HG03095 (cell line): ENCODE measurements at regions not wholly inside any gene's neighbourhood (a gene's known extent, or its start where the extent isn't known, plus 50 kb on each side); places are given as distances from the start of the nearest gene placed in this dataset.

Experiments used
- ATAC-seq: cut with Tn5 transposase; IDR thresholded peaks from one replicate; pipeline ENCODE4 v1.9.1; 2021; ENCODE audit warnings: moderate library complexity; ENCODE audit not compliant: unreplicated experiment

DNA sequence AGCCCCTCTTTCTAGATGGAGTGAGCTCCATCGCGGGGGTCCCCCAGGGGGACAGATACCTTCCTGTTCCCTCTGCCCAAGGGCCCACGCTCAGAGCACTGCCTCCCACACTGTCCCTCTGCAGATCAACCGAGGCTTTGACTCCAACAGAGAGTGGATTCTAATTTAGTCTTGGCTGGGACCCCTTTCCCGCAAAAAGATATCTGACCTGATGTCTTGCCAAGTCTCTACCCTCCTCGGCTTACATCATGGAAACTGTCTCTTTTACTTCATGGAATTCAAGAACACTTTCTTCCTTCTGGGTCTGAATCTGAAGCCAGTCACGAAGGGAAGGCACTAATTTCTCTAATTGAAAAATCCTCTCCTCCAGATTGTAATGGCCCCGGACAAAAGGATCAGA lies 278.0 kb downstream of the BMP7 start:
- ATAC-seq = no peak

DNA sequence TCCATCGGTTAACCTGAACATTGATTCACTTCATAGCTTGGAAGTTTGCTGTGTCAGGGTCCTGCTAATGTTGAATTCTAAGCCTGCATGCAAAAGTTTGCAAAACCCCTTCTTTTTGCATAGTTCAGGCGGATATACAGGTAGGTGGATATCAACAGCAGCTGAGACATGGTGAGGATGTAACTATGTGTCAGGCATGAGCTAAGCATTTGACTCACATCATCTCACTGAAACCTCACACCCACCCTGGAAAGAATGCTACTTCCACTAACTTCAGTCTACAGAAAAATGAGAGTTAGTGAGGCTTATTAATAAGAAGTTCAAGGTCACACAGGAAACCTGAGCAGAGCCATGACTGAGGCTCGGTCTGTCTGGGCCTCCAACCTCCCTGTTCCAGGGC lies 276.9 kb downstream of the BMP7 start:
- ATAC-seq = no peak

GRCh38 chr20:56993020-56993559 lies 273.4 kb downstream of the BMP7 start:
- ATAC-seq = no peak

- no peak for ATAC-seq
These were observed 272.4 kb downstream of the BMP7 start for GRCh38 chr20:56994006-56994405.

GRCh38 chr20:56995149-56995548 lies 271.3 kb downstream of the BMP7 start:
- ATAC-seq = no peak

DNA sequence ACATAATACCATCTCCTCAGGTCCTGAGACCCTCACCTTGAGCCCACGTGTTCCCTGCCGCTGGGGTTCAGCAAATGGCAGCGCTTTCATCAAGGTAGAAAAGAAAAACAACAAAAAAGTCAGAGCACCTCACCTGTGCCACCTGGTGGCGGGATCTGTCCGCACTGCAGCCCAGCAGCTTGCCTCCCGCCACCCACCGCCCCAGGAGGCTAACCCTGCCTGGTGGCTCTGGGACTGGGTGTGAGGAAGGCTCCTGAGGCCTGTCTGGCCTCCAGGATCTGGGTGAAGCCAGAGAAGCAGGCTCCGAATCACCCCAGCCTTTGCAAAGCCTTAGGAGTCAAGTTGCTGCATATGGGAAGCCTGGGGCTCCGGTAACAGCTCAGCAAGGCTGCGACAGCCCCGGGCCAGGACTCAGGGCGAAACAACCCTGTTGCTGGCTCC lies 270.8 kb downstream of the BMP7 start:
- ATAC-seq = no peak

- ATAC-seq = no peak
These were observed 269.9 kb downstream of the BMP7 start for GRCh38 chr20:56996533-56996932.

DNA sequence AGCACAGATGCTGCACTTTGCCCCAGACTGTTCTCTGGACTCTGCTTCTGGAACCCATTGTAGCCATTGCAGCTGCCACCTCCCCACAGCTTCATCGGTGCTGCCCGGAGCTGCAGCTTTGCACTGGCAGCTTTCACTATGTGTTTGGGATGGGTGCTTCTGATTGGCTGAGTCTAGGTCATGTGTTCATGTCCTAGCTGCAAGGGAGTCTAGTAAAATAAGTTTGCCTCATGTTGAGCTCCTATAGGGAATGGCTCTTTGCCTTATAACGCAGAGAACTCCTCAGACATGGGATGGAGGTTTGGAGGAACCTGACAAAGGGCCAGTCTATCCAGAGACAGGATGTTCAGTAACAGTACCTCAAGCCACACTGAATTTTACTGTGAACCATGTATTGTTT lies 268.0 kb downstream of the BMP7 start:
- no peak for ATAC-seq

GRCh38 chr20:57000441-57000968 lies 265.9 kb downstream of the BMP7 start:
- no peak for ATAC-seq

DNA sequence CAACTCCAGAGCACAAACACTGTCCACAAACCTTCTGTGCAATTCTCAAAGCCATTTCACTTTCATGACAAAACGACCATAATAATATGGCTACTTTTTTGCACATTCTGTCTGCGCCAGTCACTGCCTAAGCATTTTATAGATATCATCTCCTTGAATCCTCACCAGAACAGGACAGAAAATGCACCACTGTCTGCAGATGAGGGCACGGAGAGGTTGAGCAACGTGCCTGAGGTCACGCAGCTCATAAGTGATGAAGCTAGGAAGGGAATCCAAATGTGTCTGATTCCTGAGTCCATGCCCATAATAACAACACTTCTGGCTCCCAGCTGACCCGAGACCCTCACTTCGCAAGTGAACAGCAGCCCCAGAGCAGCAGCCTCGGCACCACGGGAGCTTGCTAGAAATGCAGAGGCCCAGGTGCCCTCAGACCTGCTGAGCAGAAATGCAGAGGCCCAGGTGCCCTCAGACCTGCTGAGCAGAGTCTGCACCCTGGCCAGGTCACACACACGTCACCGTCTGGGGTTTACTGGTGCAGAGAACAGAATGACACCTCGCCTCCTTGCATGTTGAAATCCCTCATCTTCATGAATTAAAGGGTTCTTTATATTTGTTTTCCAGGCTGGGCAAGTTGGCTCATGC lies 265.2 kb downstream of the BMP7 start:
- no peak for ATAC-seq

DNA sequence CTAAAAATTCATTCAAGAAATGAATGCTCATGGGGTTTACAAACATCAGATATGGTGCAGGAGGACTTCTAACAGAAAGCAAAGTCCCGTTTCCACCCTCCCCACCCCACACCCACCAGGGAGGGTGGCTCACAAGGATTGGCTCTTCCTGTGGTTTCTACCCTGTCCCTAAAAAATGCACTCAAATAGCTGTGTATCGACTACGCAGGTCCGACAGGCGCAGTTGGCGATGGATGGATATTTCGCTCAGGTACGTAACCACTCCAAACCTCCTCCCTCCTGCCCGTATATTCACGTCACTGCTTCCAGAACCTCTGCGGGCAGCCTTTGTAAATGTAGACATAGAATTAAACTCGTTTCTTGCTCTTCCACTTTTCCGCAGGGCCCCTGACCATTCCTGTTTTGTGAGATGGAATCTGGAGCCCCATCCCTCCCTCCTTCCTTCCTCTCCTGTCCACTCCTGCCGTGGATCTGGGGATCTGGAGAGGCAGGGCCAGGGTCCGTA lies 264.3 kb downstream of the BMP7 start:
- ATAC-seq = no peak

- no peak for ATAC-seq
These were observed 263.4 kb downstream of the BMP7 start for GRCh38 chr20:57003012-57003411.

DNA sequence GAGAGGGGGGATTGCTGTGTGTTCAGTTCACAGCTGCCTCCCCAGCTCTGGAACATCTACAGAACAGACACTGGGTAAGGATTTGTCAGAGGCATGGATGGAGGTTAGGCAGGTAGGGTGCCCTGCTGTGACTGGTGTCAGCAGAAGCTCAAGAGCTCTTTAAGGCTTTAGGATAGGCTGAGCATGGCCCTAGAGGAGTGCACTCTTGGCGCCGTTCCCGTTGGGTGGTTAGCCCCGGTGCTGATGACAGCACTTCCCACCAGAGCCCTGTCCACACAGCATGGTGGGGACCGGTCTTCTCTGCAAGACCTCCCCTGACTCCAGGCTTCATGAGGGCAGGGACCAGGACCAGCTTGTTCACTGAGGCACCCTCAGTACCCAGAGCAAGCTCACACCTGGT lies 262.0 kb downstream of the BMP7 start:
- ATAC-seq = no peak

DNA sequence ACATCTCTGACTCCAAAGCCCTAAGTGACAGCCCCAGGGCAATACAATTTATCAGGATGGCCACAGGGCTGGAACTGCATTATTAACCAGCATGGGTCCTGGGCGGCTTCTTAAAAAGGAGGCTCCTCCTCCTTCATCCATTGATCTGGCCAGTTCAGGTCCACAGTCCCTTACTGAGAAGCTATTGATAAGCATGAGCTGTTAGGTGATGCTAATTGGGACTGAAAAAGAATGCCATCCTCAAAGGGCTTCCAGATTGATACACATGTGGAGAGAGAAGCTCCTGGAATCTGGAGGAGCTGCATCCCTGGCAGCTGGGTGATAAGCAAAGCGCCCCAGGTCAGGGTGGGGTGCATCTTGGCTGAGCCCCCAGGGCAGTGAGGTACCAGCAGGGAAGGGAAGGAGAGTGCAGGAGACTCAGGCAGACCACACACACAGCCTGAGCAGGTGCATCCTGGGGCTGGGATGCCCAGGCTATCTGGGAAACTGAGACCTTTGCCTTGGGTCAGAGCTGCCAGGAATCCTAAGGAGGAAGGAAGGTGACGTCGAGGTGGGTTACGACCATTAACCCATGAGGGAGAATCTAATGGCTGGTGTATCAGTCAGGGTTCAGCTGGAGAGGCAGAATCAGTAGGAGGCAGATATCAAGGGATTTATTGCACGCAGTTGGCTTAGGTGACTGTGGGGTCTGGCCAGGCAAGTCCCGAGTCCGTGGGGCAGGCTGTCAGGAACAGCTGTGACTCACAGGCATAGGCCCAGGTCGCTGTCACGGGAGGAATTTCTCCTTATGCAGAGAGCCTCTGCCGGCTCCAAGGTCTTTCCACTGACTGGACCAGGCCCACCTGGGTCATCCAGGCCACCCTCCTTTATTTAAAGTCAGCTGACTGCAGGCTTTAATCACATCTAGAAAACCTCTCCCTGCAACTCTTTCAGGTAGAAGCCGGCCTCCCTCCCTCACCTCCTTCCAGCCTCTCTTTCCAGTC lies 261.2 kb downstream of the BMP7 start:
- ATAC-seq = no peak

DNA sequence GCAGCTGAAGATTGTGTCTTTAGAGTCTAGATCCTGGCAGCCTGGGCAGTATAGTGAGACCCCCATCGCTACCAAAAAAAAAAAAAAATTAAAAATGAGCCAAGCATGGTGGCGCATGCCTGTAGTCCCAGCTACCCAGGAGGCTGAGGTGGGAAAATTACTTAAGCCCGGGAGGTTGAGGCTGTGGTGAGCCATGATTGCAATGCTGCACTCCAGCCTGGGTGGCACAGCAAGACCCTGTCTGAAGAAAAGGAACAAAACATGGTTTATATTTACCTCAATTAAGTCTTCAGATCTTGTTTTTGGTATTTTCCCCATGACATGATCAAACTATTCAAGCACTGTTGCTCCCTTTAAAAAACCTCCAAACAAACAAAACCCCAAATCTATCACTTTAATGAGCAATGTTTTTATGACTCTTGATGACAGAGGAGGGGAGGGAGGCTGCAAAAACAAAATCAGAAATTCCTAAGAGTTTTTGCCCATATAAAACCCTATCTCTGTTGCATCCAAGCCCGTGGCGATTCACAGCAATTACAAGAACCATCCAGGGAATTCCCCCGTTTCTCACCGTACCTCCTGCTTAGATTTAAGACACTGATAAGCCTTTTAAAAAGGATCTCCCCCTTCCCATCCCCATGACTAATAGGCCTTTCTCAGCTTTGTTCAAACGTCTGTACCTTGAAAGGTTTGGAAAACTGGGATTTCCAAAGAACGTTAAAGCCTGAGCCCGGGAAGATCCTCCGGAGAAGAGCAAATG lies 259.9 kb downstream of the BMP7 start:
- ATAC-seq = no peak

DNA sequence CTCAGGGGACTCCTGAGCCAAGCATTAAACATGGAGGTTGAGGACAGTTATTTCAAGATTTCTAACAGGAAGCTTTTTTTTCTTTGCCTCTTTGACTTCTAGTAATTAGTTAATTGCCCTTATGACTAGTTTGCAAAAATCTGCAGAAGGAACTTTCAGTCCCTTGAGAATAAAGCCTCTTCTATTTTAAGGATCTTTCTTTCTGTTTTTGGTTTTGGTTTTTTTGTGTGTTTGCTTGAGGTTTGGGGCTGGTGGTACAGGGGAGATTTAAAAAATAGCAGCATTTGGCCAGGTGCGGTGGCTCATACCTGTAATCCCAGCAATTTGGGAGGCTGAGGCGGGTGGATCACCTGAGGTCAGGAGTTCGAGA lies 259.3 kb downstream of the BMP7 start:
- no peak for ATAC-seq

GRCh38 chr20:57008217-57008616 lies 258.2 kb downstream of the BMP7 start:
- ATAC-seq = no peak

- no peak for ATAC-seq
These were observed 257.1 kb downstream of the BMP7 start for GRCh38 chr20:57009355-57009754.

GRCh38 chr20:57009775-57010174 lies 256.7 kb downstream of the BMP7 start:
- no peak for ATAC-seq

- no peak for ATAC-seq
These were observed 253.8 kb downstream of the BMP7 start for GRCh38 chr20:57012691-57013090.

DNA sequence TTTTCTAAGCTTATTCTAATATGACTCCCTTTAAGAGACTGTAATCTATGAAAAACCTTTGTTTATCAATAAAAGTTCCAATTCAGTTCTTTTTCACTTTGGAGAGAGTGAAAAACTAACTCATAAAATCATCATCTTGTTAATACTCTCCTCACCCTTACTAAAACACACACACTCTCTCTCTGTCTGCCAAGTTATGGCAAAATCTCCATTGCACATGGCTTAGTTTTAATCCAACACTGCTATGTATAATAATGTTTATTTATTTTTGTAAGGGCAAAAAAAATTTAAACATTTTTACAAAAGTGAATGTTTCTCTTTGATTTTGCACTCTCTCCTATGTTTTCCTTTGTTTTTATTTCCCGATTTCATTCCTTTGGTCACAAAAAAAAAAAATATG lies 253.2 kb downstream of the BMP7 start:
- no peak for ATAC-seq
